ENCODE measurements at regions not wholly inside any gene's neighbourhood (a gene's known extent, or its start where the extent isn't known, plus 50 kb on each side); places are given as distances from the start of the nearest gene placed in this dataset.

DNA sequence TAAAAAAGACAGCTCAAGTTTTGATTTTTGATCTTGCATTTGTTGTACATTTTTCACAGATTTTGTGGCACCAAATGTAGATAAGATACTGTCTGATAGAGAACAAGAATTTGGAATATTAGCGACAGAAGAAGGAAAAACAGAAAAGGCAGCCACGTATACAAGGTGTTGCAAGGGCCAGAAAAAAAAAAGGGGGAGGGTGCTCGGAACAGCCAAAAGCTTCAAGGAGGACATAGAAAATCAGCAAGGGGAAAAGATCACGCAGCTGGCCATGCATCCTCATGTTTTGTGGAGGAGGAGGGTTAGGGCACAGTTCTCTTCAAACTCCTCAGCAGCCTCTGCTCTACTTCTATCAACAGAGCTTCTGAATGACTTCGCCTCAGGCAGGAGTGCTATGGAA is 80.7 kb upstream of the MROH9 start:
- no peaks in the 10 kb centered on the region for H3K27me3 ChIP-seq (ENCODE audit: control insufficient read depth, insufficient read depth, low read length)
- no peak overlapping the region for H3K27ac ChIP-seq (ENCODE audit: low read depth, low read length)
- H3K4me3 ChIP-seq (ENCODE audit: low read depth, low read length) = no peak overlapping the region
- ChIA-PET CTCF (interaction anchor here (0.7 kb wide), 1 partner anchor 519 kb away, joined by 8 read pairs; no protein-coding TSS in a partner anchor), POLR2A (no interaction called here)
- H3K9me3 ChIP-seq (ENCODE audit: control insufficient read depth, insufficient read depth, low read length) = no peaks in the 10 kb centered on the region
- no peak for DNase-seq (ENCODE audit: low read depth, low spot score)
- TF ChIP-seq, protein P1, sequence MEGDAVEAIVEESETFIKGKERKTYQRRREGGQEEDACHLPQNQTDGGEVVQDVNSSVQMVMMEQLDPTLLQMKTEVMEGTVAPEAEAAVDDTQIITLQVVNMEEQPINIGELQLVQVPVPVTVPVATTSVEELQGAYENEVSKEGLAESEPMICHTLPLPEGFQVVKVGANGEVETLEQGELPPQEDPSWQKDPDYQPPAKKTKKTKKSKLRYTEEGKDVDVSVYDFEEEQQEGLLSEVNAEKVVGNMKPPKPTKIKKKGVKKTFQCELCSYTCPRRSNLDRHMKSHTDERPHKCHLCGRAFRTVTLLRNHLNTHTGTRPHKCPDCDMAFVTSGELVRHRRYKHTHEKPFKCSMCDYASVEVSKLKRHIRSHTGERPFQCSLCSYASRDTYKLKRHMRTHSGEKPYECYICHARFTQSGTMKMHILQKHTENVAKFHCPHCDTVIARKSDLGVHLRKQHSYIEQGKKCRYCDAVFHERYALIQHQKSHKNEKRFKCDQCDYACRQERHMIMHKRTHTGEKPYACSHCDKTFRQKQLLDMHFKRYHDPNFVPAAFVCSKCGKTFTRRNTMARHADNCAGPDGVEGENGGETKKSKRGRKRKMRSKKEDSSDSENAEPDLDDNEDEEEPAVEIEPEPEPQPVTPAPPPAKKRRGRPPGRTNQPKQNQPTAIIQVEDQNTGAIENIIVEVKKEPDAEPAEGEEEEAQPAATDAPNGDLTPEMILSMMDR (IDR thresholded peaks at IDR 0.05; ENCODE audit: low read depth, low read length) = no peak

DNA sequence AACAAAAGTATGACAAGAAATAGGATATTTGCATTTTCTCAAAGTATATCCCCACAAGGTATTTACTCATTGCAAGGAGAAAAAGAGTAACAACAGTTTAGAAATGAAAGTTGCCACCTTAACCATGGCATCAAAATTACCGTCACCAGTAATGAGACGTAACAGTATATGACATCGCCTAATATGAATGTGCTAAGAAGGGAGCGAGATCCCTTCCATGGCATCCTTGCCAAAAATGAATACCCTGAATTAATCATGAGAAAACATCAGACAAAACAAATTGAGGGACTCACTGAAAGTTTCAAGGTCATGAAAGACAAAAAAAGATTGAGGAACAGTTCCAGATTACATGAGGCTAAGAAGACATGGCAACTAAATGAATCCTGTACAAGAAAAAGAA is 78.9 kb upstream of the MROH9 start:
- Histone ChIP-seq H3K9me3 (ENCODE audit: control insufficient read depth, insufficient read depth, low read length) (no peaks in the 10 kb centered on the region), H3K4me3 (ENCODE audit: low read depth, low read length) (no peak overlapping the region), H3K27me3 (ENCODE audit: control insufficient read depth, insufficient read depth, low read length) (no peaks in the 10 kb centered on the region), H3K27ac (ENCODE audit: low read depth, low read length) (no peak overlapping the region)
- TF ChIP-seq, protein P1 (IDR thresholded peaks at IDR 0.05; ENCODE audit: low read depth, low read length) = no peak
- ChIA-PET CTCF (no interaction called here), POLR2A (no interaction called here)
- no peak for DNase-seq (ENCODE audit: low read depth, low spot score)

DNA sequence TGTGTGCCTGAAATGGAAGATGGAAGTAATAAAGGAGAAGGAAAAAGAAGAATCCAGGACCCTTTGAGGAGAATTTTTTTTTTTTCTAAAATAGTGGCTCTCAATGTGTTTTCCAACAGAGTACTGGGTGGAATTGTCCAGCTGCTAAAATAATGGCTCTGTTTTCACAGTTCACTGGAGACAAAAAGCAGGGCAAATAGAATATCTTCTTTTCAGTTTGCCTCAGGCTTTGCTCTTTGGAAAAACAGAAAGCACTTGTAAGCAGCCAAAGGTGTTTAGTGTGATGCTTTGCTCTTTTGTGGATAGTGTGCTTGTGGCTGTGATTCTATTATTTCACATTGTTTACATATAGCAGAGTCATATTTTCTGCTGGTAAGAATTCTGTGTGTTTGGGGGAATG is 77.4 kb upstream of the MROH9 start:
- ChIA-PET POLR2A (no interaction called here), CTCF (no interaction called here)
- H3K27ac ChIP-seq (ENCODE audit: low read depth, low read length) = no peak overlapping the region

DNA sequence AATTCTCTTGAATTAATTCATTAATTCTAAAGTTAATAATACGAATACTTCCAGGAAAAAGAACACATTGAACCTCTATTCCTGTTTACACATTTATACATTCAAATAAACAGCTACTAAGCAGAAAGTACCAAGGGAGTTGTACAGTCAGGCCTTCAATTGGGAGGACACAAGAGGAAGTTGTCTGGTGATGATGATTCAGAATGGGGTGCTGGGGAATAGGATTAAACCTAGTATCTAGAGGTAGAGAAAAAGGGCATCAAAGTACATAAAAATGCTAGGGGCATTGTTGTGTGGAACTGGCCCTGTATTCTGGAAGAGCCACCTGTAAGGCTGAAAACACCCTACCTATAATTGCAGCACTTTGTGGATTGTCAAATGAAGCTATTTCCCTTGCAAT is 71.7 kb upstream of the MROH9 start:
- H3K4me3 ChIP-seq (ENCODE audit: low read depth, low read length) = no peak overlapping the region
- POLR2A ChIA-PET = no interaction called here
- no peak overlapping the region for H3K27ac ChIP-seq (ENCODE audit: low read depth, low read length)
- CTCF ChIA-PET = no interaction called here
- TF ChIP-seq, protein P1 (IDR thresholded peaks at IDR 0.05; ENCODE audit: low read depth, low read length) = no peak
- no peaks in the 10 kb centered on the region for H3K27me3 ChIP-seq (ENCODE audit: control insufficient read depth, insufficient read depth, low read length)
- H3K9me3 ChIP-seq (ENCODE audit: control insufficient read depth, insufficient read depth, low read length) = no peaks in the 10 kb centered on the region
- DNase-seq (ENCODE audit: low read depth, low spot score) = no peak

More for the DNA sequence above, 77.4 kb upstream of the MROH9 start:
- no peaks in the 10 kb centered on the region for H3K27me3 ChIP-seq (ENCODE audit: control insufficient read depth, insufficient read depth, low read length)
- no peak overlapping the region for H3K4me3 ChIP-seq (ENCODE audit: low read depth, low read length)
- TF ChIP-seq, protein P1 (IDR thresholded peaks at IDR 0.05; ENCODE audit: low read depth, low read length) = no peak
- no peak for DNase-seq (ENCODE audit: low read depth, low spot score)
- H3K9me3 ChIP-seq (ENCODE audit: control insufficient read depth, insufficient read depth, low read length) = no peaks in the 10 kb centered on the region

DNA sequence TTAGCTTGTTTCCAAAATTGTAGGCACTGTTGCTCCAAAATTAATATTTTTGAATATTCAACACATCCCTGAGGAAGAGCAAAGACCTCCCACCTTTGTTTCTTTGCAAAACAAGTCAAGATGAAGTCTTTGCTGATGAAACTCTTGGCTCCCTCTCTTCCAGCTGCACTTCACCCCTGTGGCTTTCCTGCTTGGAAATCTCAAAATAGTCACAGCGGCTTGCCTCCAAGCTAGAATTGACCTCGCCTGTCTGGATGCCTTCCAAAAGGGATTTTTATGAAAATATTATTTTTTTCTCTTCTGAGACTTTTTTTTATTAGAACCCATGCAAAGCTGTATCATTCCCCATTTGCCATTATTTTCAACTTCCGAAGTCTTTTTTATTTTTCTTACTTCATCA is 71.1 kb upstream of the MROH9 start:
- TF ChIP-seq, protein P1 (IDR thresholded peaks at IDR 0.05; ENCODE audit: low read depth, low read length) = no peak
- ChIA-PET CTCF (no interaction called here), POLR2A (no interaction called here)
- no peak overlapping the region for H3K27ac ChIP-seq (ENCODE audit: low read depth, low read length)
- no peaks in the 10 kb centered on the region for H3K9me3 ChIP-seq (ENCODE audit: control insufficient read depth, insufficient read depth, low read length)
- no peak overlapping the region for H3K4me3 ChIP-seq (ENCODE audit: low read depth, low read length)
- no peak for DNase-seq (ENCODE audit: low read depth, low spot score)
- no peaks in the 10 kb centered on the region for H3K27me3 ChIP-seq (ENCODE audit: control insufficient read depth, insufficient read depth, low read length)

All from AG04450 (cell line).